NK-92 treated with Interleukin-12 subunit alpha and Interleukin-12 subunit beta, amount 100 ng/mL, for 24 hours (cell line): ENCODE measurements at regions not wholly inside any gene's neighbourhood (a gene's known extent, or its start where the extent isn't known, plus 50 kb on each side); places are given as distances from the start of the nearest gene placed in this dataset.

Experiments used
- DNase-seq: peaks from one replicate; lab custom pipeline; 2025; lab: John Stamatoyannopoulos, UW

- no peak for DNase-seq
Measured at GRCh38 chr1:101317590-101317989, 80.8 kb downstream of the S1PR1 start.

- no peak for DNase-seq
Measured at GRCh38 chr1:101323535-101323934, 86.7 kb downstream of the S1PR1 start.

- no peak for DNase-seq
Measured at GRCh38 chr1:101325144-101325543, 88.3 kb downstream of the S1PR1 start.

GRCh38 chr1:101330427-101331130 is 93.8 kb downstream of the S1PR1 start:
- DNase-seq, result no peak

- DNase-seq, result no peak
Measured at GRCh38 chr1:101331794-101332193, 95.0 kb downstream of the S1PR1 start.

- DNase-seq, result no peak
Measured at GRCh38 chr1:101332633-101333032, 95.8 kb downstream of the S1PR1 start.

GRCh38 chr1:101333186-101333585 is 96.4 kb downstream of the S1PR1 start:
- DNase-seq, result no peak

- DNase-seq, result no peak
Measured at GRCh38 chr1:101337968-101338367, 101.1 kb downstream of the S1PR1 start.

- no peak for DNase-seq
Measured at GRCh38 chr1:101338714-101339430, 102.1 kb downstream of the S1PR1 start.

- no peak for DNase-seq
Measured at GRCh38 chr1:101344745-101345144, 107.9 kb downstream of the S1PR1 start.

- no peak for DNase-seq
Measured at GRCh38 chr1:101346419-101346818, 109.6 kb downstream of the S1PR1 start.

- DNase-seq, result no peak
Measured at GRCh38 chr1:101356013-101356412, 119.2 kb downstream of the S1PR1 start.

- no peak for DNase-seq
Measured at GRCh38 chr1:101356604-101357443, 120.0 kb downstream of the S1PR1 start.

- DNase-seq, result peak; percentile 48
Measured at GRCh38 chr1:101357444-101357986, 120.7 kb downstream of the S1PR1 start.

- no peak for DNase-seq
Measured at GRCh38 chr1:101360506-101360905, 123.7 kb downstream of the S1PR1 start.

- DNase-seq, result no peak
Measured at GRCh38 chr1:101363891-101364318, 127.1 kb downstream of the S1PR1 start.

GRCh38 chr1:101364370-101365120 is 127.7 kb downstream of the S1PR1 start:
- no peak for DNase-seq

- no peak for DNase-seq
Measured at GRCh38 chr1:101365186-101365585, 128.4 kb downstream of the S1PR1 start.

GRCh38 chr1:101365878-101366277 is 129.1 kb downstream of the S1PR1 start:
- DNase-seq, result no peak

- DNase-seq, result no peak
Measured at GRCh38 chr1:101366513-101367215, 129.8 kb downstream of the S1PR1 start.

- no peak for DNase-seq
Measured at GRCh38 chr1:101367630-101368029, 130.8 kb downstream of the S1PR1 start.
